HG02870 (cell line): ENCODE measurements at regions not wholly inside any gene's neighbourhood (a gene's known extent, or its start where the extent isn't known, plus 50 kb on each side); places are given as distances from the start of the nearest gene placed in this dataset.

Experiments
- ATAC-seq: cut with Tn5 transposase; IDR thresholded peaks from one replicate; pipeline ENCODE4 v1.9.1; 2021; ENCODE audit warnings: mild to moderate bottlenecking, moderate library complexity; ENCODE audit not compliant: unreplicated experiment

DNA sequence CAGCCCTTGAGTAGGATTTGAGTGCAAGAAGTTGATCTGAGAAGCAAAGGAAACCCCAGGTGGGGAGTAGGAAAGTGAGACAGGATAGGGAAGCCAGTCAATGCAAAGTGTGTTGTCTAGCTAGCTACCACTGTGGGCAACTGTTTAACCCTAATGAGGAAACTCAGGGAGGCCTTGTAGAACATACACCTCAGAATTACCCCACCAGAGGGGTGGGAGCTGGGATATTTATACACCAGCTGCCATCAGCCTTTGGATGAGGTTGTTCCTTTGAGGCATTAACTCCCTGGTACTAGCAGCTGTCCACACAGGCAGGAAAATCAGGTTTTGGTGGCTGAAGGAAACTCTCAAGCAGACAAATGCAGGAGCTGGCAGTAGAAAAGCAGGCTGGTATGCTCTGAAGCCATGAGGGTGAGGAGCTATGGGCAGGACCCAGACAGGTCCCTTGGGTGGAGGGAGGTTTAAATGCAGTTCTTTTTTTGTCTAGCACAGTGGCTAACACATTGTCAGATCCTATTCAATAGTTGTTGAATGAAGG, 60.1 kb upstream of the ARID5B start:
- no peak for ATAC-seq

DNA sequence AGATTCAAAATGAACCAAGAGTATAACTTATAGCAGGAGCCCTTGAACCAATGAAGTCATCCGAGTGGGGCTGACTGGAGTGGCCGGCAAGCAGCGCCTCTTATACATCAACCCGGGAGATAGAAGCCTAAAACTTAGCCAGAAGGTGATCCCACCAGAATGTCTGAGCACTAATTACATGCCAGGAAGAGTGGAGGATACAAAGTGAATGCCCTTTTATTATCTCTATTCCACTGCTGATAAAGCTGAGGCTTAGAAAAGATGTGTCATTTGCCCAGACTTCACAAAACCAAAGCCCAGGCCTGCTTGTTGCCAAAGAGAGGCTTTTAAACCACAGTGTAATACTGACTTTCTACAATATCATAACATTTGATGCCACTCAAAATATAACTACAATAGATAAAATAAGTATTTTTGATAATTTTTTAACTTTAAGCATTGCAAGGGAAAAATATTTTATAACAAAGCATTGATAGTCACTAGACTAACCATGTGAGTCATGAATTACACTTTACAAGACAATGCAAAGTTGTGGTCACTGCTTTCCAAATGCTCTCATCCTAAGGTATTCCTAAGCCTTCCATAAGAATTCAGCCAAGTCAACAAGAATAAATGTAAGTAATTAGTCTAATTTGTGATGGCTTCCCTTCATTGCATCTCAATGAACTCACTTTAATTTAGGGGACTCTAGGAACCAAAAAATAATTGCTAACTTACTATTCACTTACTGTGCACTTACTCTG, 58.6 kb upstream of the ARID5B start:
- ATAC-seq = no peak

DNA sequence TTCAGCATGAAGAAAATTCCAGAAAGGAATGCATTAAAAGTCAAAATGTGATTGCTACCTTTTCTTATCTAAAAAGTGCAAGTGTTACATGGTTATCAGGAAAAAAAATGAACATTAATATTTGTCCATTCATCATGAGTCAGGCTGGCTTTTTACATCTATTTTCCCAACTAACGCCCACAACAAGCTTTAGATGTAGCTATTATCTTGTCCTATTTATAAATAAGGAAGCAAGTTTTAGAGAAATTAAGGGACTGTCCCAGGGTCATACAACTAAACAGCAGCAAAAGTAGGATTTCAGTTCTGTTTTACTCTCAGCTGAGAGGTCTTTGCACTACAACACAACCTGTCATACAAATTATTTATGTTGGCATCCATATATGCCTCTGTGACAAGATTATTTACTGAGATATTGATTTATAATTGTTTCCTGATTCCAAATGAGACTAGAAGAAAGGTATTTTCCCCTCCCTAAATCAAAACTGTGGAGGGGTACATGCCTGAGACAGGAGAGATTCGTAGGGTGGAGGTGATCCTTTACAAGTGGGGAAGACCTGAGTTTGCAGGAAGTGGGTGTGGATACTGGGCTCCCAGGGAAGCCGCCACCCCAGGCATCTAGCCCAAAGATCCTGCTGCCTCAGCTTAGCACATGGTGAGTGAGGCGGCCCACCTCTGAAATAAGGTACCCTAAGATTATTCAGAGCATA, 57.2 kb upstream of the ARID5B start:
- no peak for ATAC-seq

DNA sequence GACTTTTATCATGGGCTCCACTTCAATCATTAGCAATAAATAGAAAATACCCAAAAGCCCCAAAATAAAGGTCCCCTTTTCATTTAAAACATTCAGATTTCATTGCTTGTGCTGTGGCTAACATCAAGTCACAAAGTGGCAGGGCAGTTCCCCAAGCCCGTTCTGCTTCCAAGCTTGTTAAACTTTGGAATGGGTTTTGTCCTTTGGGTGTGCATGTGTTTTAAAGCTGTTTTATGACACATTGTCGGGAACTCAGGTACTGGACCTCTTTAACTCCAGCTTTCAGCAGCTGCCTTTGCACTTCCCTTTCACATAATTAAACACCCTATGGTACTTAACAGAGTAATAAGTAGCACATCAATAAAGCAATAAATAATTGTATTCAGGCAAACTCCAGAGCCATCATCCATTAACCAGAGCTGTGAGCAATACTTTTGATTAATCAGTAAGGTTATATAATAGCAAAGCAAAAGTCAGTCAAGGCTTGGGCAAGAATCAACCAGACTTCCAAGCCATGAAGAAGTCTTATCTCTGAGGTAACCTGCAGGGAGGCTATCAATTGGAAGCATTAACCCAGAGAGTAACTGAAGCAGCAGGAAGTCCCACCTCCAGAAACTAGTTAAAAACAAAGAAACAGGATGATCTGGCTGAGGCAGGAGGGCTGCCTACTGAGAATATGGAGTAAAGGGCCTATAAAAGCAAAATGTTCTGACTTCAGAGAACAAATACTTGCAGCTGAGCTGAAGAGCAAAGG, 56.1 kb upstream of the ARID5B start:
- ATAC-seq = no peak

DNA sequence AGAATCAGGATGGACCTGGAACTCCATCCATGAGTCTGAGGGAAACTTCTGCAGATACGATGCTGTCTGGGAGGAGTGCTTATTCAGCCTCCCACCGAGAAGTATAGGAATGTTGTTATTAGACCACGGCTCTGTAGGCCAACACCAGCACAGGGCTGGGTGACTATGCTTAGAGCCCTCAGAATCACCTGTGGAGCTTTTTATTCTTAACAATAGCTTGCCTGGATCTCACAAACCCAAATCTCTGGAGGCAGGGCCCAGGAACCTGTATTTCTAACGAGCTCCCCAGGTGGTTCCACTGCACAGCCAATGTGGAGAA, 55.6 kb upstream of the ARID5B start:
- no peak for ATAC-seq

DNA sequence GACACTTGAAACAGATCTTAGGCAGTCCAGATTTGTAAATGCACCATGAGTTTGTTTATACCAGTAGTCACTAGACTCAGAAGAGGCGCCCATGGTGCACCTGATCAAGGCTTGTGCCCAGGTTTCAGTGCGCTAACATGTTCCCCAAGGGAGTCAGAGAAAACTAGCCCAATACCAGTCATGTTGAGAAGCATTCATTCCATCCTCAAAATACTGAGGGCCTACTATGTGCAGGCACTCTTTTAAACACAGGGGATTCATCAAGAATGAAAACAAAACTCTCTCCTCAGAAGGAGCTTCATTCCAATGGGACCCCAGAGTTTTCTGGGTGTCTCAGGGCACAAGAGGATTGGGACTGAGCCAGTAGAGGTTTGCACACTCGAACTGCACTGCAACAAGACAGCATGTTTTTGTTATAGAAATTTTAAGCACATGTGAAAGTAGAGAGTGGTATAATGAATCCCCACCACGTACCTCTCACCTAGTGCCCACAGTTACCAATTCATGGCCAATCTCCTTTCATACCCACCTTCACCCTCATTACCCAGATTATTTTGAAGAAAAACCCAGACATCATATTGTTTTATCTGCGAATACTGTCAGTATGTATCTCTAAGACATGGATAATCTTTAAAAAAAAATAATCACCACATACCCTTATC, 55.0 kb upstream of the ARID5B start:
- ATAC-seq = no peak

DNA sequence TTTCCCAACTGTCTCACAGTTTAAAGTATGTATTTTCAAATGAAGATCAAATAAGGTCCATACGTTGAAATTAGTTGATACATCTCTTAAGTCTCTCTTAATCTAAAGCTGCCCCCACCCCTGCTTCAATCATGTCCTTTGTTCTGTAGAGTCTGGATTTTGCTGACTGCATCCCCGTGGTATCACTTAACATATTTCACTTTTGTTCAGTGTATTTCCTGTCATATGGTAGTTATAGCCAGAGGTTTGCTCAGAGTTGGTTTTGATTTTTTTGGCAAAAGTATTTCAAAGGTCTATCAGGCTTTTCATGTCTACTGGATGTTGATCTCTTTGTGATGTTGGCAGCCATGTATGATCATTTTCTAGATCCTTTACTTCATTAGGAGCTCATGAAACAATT, 54.4 kb upstream of the ARID5B start:
- ATAC-seq = no peak

DNA sequence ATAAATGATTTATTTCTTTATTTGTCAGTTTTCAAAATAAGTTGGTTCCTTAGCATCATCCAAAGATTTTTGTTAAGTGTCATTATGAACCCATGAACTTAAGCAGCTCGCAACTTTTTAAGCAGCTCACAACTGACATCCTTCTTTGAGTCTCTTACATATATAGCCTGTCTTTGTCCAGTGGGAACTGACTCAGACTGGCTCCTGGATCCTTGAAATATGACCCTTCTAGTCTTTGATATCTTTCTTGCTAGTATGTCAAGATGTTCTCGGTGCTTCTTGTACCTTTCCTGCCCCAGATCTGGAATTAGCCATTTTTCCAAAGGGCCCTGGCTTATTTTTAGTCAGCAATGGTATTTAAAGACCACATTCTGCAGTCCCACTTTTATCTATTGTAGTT, 53.9 kb upstream of the ARID5B start:
- ATAC-seq = no peak

DNA sequence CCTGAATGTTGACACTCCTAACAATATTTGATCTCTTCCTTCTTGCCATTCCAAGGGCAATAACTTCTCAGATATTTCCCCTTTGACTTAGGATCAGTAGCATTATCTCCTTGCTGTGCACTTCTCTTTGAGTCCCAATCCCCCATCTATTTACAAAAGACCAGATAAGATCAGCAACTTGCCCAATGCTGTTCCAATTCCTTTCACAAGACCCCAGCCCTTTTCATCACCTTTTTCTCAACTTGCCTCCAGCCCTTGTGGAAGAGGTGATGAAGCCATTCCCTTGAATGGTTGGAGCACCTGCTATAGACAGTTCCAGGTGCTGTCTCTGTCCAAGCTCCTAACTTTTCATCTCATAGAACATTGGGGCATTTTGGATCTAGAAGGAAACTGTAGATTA, 51.1 kb upstream of the ARID5B start:
- no peak for ATAC-seq
